ENCODE measurements at regions not wholly inside any gene's neighbourhood (a gene's known extent, or its start where the extent isn't known, plus 50 kb on each side); places are given as distances from the start of the nearest gene placed in this dataset.

DNA sequence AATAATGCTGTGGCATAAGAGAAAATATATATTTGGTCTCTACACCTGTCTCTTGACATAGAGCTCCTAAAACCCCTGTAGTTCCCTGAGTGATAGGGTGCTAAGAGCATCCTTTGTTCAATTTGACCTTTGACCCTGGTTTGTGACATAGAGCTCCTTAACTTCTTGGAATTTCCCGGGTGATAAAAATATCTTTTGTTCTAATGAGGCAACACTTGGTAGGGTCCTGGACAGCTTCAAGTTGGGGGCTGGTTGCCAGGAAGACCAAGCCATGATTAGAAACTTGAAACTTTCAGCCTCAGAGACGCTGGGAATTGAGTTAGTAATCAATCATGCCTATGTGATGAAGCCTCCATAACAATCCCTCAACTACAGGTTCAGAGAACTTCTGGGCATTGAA lies 105.4 kb downstream of the CASP12 start:
- TF ChIP-seq, protein P1, sequence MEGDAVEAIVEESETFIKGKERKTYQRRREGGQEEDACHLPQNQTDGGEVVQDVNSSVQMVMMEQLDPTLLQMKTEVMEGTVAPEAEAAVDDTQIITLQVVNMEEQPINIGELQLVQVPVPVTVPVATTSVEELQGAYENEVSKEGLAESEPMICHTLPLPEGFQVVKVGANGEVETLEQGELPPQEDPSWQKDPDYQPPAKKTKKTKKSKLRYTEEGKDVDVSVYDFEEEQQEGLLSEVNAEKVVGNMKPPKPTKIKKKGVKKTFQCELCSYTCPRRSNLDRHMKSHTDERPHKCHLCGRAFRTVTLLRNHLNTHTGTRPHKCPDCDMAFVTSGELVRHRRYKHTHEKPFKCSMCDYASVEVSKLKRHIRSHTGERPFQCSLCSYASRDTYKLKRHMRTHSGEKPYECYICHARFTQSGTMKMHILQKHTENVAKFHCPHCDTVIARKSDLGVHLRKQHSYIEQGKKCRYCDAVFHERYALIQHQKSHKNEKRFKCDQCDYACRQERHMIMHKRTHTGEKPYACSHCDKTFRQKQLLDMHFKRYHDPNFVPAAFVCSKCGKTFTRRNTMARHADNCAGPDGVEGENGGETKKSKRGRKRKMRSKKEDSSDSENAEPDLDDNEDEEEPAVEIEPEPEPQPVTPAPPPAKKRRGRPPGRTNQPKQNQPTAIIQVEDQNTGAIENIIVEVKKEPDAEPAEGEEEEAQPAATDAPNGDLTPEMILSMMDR (IDR thresholded peaks at IDR 0.05), result no peak
- 30 to 45% (median 40%) methylated on average over 2 of the region's 2 CpGs for WGBS, 3 donors
- no peaks in the 10 kb centered on the region for H3K4me1 ChIP-seq
- H3K27me3 ChIP-seq (ENCODE audit: insufficient read depth in 3 of 3, low read length in 2 of 3), result no peaks in the 10 kb centered on the region
- DNase-seq (no peak), ATAC-seq (no peak)
- H3K27ac ChIP-seq, result no peak overlapping the region
- no peak overlapping the region for H3K4me3 ChIP-seq
- intact Hi-C loops (cut with DNase I), result no loop called here
- H3K9me3 ChIP-seq, result no peaks in the 10 kb centered on the region
- H3K36me3 ChIP-seq (ENCODE audit: insufficient read depth in 1 of 2, low read depth in 1 of 2), result no peaks in the 10 kb centered on the region

DNA sequence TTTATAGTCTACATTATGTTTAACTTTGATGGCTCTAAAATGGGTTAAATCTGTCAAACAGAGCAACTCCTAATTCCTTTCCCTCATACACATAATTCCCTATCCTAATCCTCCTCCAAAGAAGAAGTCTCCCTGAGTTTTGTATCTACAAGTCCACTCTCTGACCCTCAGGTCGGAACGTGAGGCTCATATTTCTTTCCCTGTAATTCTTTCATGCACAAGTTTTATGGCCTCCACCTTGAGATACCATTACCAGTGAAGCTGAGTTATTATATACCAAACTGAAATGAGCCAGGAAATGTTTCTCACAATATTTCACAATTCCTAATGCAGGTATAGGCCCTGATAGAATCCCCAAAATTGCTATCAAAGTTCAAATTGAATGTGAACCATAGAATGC lies 106.4 kb downstream of the CASP12 start:
- Histone ChIP-seq H3K27me3 (ENCODE audit: insufficient read depth in 3 of 3, low read length in 2 of 3) (no peaks in the 10 kb centered on the region), H3K9me3 (no peaks in the 10 kb centered on the region), H3K4me1 (no peaks in the 10 kb centered on the region), H3K36me3 (ENCODE audit: insufficient read depth in 1 of 2, low read depth in 1 of 2) (no peaks in the 10 kb centered on the region), H3K4me3 (no peak overlapping the region), H3K27ac (no peak overlapping the region)
- ATAC-seq (no peak), DNase-seq (no peak)
- 49 to 56% (median 49%) methylated on average over 2 of the region's 2 CpGs for WGBS, 3 donors
- intact Hi-C loops (cut with DNase I), result no loop called here
- TF ChIP-seq, protein P1 (IDR thresholded peaks at IDR 0.05), result no peak

DNA sequence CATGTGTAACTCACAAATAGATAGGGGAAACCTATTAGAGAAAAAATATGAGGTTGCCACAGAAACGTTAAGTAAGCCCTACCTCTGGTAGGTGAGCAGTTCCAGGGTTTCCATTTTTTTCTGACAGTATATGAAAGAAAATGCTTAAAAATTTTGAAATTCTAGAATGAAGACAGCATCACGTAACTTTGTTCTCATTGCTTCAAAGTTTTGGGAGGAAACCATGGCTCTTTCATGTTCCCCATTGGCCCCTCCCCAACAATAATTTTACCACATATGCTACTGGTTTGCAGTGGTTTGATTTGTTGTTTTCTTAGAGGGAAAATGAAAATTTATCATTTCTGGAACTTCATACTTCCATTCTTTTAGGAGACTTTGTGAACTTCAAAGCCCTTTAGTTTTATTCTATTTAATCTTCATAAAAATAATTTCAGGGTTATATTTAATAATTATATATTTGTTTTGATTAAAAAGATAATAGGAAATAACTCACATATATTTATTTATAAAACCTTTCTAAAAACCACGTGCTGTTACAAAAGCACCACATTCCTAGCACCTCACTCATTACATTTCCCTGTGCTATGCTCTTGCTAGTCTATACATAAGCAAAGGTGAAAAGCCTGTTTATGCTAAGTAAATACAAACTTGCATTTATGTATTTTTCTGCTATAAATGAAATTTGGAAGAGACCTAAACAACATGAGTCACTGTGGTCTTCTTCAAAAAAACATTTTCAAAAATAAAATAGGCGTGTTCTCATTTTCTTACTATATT lies 113.4 kb downstream of the CASP12 start:
- WGBS, 3 donors, result 77 to 82% (median 82%) methylated on average over 4 of the region's 4 CpGs
- Histone ChIP-seq H3K4me3 (no peak overlapping the region), H3K9me3 (no peaks in the 10 kb centered on the region), H3K27ac (no peak overlapping the region), H3K4me1 (no peaks in the 10 kb centered on the region), H3K27me3 (ENCODE audit: insufficient read depth in 3 of 3, low read length in 2 of 3) (no peaks in the 10 kb centered on the region), H3K36me3 (ENCODE audit: insufficient read depth in 1 of 2, low read depth in 1 of 2) (no peaks in the 10 kb centered on the region)
- TF ChIP-seq, protein P1 (IDR thresholded peaks at IDR 0.05), result no peak
- intact Hi-C loops (cut with DNase I), result no loop called here
- ATAC-seq, result no peak
- DNase-seq, result no peak

DNA sequence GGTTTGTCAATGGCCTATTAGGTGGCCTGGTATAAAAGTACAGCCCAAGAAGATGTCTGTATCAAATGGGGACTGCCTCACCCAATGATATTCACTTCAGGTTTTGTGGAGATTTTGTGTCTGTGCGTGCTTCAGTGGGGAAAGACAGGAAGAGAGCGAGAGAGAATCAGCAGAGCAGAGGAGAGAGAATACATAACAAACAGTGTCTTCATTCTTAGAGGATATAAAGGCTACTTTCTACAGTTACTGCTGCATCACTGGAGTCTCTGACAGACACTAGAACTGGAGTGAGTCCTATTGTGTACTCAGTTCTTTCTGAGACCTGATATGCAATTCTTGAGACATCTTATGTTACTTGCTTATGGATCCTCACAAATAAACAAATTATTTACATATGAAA lies 115.0 kb downstream of the CASP12 start:
- H3K4me1 ChIP-seq, result no peaks in the 10 kb centered on the region
- intact Hi-C loops (cut with DNase I), result no loop called here
- H3K4me3 ChIP-seq, result no peak overlapping the region
- 88 to 96% (median 96%) methylated on average over 2 of the region's 2 CpGs for WGBS, 3 donors
- DNase-seq (no peak), ATAC-seq (no peak)
- no peaks in the 10 kb centered on the region for H3K27me3 ChIP-seq (ENCODE audit: insufficient read depth in 3 of 3, low read length in 2 of 3)
- H3K9me3 ChIP-seq, result no peaks in the 10 kb centered on the region
- TF ChIP-seq, protein P1 (IDR thresholded peaks at IDR 0.05), result no peak
- no peak overlapping the region for H3K27ac ChIP-seq
- no peaks in the 10 kb centered on the region for H3K36me3 ChIP-seq (ENCODE audit: insufficient read depth in 1 of 2, low read depth in 1 of 2)

DNA sequence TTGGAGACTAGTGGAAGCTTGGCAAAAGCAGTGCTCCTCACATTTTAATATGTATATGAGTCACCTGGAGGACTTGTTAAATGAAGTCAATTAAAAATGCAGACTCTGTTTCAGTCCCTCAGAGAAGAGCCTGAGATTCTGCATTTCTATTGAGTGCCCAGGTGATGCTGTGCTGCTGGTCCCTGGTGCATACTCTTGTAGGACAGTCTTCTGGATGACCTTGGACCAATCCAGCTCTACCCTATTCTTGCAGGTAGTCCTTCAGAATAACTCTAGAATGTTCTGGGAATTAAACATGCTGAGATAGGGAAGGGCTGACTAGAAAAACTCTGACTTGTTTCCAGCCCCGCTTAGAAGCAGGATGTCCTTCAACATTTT lies 115.9 kb downstream of the CASP12 start:
- Histone ChIP-seq H3K4me1 (no peaks in the 10 kb centered on the region), H3K27ac (no peak overlapping the region), H3K4me3 (no peak overlapping the region), H3K36me3 (ENCODE audit: insufficient read depth in 1 of 2, low read depth in 1 of 2) (no peaks in the 10 kb centered on the region), H3K27me3 (ENCODE audit: insufficient read depth in 3 of 3, low read length in 2 of 3) (no peaks in the 10 kb centered on the region), H3K9me3 (no peaks in the 10 kb centered on the region)
- ATAC-seq (no peak), DNase-seq (no peak)
- intact Hi-C loops (cut with DNase I), result no loop called here
- TF ChIP-seq, protein P1 (IDR thresholded peaks at IDR 0.05), result no peak
- 89 to 92% (median 91%) methylated on average over 1 of the region's 1 CpG for WGBS, 3 donors
